Breast epithelium (tissue), 4 donors: ENCODE measurements at regions not wholly inside any gene's neighbourhood (a gene's known extent, or its start where the extent isn't known, plus 50 kb on each side); places are given as distances from the start of the nearest gene placed in this dataset.

Experiments
- DNase-seq, 2 donors: peaks; one replicate each; pipeline ENCODE4 v3.0.0-alpha.2; 2019; ENCODE audit warnings: low spot score in 2 of 2
- H3K27ac ChIP-seq, 2 donors: fragments of 200-600 bp; sonication (generic) in 1 of 2; one replicate each; pipeline ENCODE4 v1.5.1; 2016 to 2019; ENCODE audit warnings: mild to moderate bottlenecking in 1 of 2
- H3K27me3 ChIP-seq, 2 donors: fragments of 200-600 bp; sonication (generic) in 1 of 2; one replicate each; pipeline versions ENCODE4 v1.5.1 to v1.6.0; 2017 to 2019; ENCODE audit warnings: control low read depth in 1 of 2, mild to moderate bottlenecking in 1 of 2
- H3K36me3 ChIP-seq: fragments of 200-600 bp; one replicate; pipeline ENCODE4 v1.5.1; 2019
- H3K4me1 ChIP-seq, 2 donors: fragments of 200-600 bp; sonication (generic); one replicate each; pipeline ENCODE4 v1.5.1; 2016 to 2019; ENCODE audit warnings: control low read depth in 1 of 2
- H3K4me3 ChIP-seq, 3 donors: fragments of 200-600 bp; sonication (generic); 1 replicate in 2 of 3; 2 replicates in 1 of 3; pipeline ENCODE4 v1.5.1; 2016 to 2019; ENCODE audit warnings: mild to moderate bottlenecking in 3 of 3, moderate library complexity in 2 of 3
- H3K9me3 ChIP-seq, 2 donors: fragments of 200-600 bp; sonication (generic) in 1 of 2; one replicate each; pipeline ENCODE4 v1.5.1; 2016 to 2019; ENCODE audit warnings: control low read depth in 1 of 2
- POLR2A ChIP-seq: fragments of 450-650 bp; IDR thresholded peaks from one replicate; pipeline ENCODE4 v1.6.1; 2016; ENCODE audit warnings: antibody characterized with exemption, mild to moderate bottlenecking, moderate library complexity
- POLR2AphosphoS5 ChIP-seq, 3 donors: sonication (generic); formaldehyde crosslinking; IDR thresholded peaks; one replicate each; pipeline ENCODE4 v1.6.1; 2017; ENCODE audit warnings: antibody characterized with exemption in 3 of 3
- intact Hi-C: fragments of 100-400 bp; cut with DNase I; formaldehyde crosslinking; loops from one replicate; pipeline ENCODE4 v1.15.1; 2023; ENCODE audit warnings: low total_unique reads
- TF ChIP-seq, protein P1 (sequence below), 3 donors: fragments of 450-650 bp; IDR thresholded peaks; one replicate each; pipeline ENCODE4 v1.5.1; 2016 to 2017; ENCODE audit warnings: antibody characterized with exemption in 3 of 3, mild to moderate bottlenecking in 3 of 3, moderate library complexity in 3 of 3

GRCh38 chr2:239735131-239735828 is 289.9 kb downstream of the NDUFA10 start:
- no peaks in the 10 kb centered on the region for H3K4me1 ChIP-seq
- H3K27ac ChIP-seq = no peak overlapping the region
- H3K4me3 ChIP-seq = no peak overlapping the region
- H3K36me3 ChIP-seq = no peaks in the 10 kb centered on the region
- no peaks in the 10 kb centered on the region for H3K9me3 ChIP-seq
- DNase-seq = no peak
- H3K27me3 ChIP-seq = peaks cover 0 to 7% of the 10 kb centered on the region in 2 donors
- intact Hi-C loops = no loop called here
- TF ChIP-seq, protein P1, sequence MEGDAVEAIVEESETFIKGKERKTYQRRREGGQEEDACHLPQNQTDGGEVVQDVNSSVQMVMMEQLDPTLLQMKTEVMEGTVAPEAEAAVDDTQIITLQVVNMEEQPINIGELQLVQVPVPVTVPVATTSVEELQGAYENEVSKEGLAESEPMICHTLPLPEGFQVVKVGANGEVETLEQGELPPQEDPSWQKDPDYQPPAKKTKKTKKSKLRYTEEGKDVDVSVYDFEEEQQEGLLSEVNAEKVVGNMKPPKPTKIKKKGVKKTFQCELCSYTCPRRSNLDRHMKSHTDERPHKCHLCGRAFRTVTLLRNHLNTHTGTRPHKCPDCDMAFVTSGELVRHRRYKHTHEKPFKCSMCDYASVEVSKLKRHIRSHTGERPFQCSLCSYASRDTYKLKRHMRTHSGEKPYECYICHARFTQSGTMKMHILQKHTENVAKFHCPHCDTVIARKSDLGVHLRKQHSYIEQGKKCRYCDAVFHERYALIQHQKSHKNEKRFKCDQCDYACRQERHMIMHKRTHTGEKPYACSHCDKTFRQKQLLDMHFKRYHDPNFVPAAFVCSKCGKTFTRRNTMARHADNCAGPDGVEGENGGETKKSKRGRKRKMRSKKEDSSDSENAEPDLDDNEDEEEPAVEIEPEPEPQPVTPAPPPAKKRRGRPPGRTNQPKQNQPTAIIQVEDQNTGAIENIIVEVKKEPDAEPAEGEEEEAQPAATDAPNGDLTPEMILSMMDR (IDR thresholded peaks at IDR 0.05) = no peak
- TF ChIP-seq POLR2A (no peak), POLR2AphosphoS5 (IDR thresholded peaks at IDR 0.05) (no peak)

DNA sequence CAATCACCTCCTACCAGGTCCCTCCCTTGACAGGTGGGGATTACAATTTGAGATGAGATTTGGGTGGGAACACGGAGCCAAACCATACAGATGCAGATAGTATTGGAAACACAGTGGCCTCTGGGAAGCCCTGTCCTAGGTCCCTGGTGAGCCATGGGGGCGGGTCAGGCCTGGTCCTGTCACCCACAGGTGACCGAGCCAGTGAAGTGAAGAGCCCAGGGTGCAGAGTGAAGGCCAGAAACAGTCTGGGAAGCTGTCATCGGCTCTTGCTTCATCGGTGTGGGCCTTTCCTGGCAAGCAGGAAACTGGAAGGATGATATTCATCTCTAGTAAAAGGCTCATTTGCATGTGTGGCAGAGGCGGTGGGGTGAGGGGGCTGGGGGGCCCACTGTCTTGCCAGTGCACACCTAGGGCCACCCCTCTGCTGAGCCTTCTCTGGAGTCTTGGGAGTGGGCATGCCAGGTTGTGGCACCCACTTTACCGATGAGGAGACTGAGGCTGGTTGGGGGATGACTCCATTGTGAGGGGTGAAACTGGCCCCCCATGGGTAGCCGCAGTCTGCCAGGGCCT is 290.6 kb downstream of the NDUFA10 start:
- no peaks in the 10 kb centered on the region for H3K4me1 ChIP-seq
- TF ChIP-seq, protein P1 (IDR thresholded peaks at IDR 0.05) = no peak
- TF ChIP-seq POLR2AphosphoS5 (IDR thresholded peaks at IDR 0.05) = no peak
- TF ChIP-seq POLR2A = no peak
- intact Hi-C loops = no loop called here
- no peak overlapping the region for H3K27ac ChIP-seq
- DNase-seq = no peak
- no peaks in the 10 kb centered on the region for H3K36me3 ChIP-seq
- H3K4me3 ChIP-seq = no peak overlapping the region
- peaks cover 0 to 7% of the 10 kb centered on the region in 2 donors for H3K27me3 ChIP-seq
- no peaks in the 10 kb centered on the region for H3K9me3 ChIP-seq

GRCh38 chr2:239732666-239733010 is 292.5 kb downstream of the NDUFA10 start:
- no peak overlapping the region for H3K4me3 ChIP-seq
- no peaks in the 10 kb centered on the region for H3K36me3 ChIP-seq
- no peaks in the 10 kb centered on the region for H3K9me3 ChIP-seq
- no peak overlapping the region for H3K27ac ChIP-seq
- intact Hi-C loops = no loop called here
- H3K27me3 ChIP-seq = peaks cover 0 to 7% of the 10 kb centered on the region in 2 donors
- no peak for DNase-seq
- H3K4me1 ChIP-seq = no peaks in the 10 kb centered on the region
- no peak for TF ChIP-seq POLR2A
- TF ChIP-seq, protein P1 (IDR thresholded peaks at IDR 0.05) = no peak
- no peak for TF ChIP-seq POLR2AphosphoS5 (IDR thresholded peaks at IDR 0.05)

GRCh38 chr2:239731998-239732665 is 293.0 kb downstream of the NDUFA10 start:
- no peaks in the 10 kb centered on the region for H3K36me3 ChIP-seq
- no peak overlapping the region for H3K4me3 ChIP-seq
- intact Hi-C loops = no loop called here
- no peaks in the 10 kb centered on the region for H3K9me3 ChIP-seq
- peaks cover 0 to 7% of the 10 kb centered on the region in 2 donors for H3K27me3 ChIP-seq
- no peaks in the 10 kb centered on the region for H3K4me1 ChIP-seq
- H3K27ac ChIP-seq = no peak overlapping the region
- TF ChIP-seq, protein P1 (IDR thresholded peaks at IDR 0.05) = no peak
- TF ChIP-seq POLR2A = no peak
- TF ChIP-seq POLR2AphosphoS5 (IDR thresholded peaks at IDR 0.05) = no peak
- DNase-seq = no peak

GRCh38 chr2:239731422-239731821 is 293.7 kb downstream of the NDUFA10 start:
- Histone ChIP-seq H3K27me3 (peaks cover 0 to 7% of the 10 kb centered on the region in 2 donors), H3K36me3 (no peaks in the 10 kb centered on the region), H3K9me3 (no peaks in the 10 kb centered on the region), H3K4me3 (no peak overlapping the region), H3K27ac (no peak overlapping the region), H3K4me1 (no peaks in the 10 kb centered on the region)
- DNase-seq = no peak
- intact Hi-C loops = no loop called here
- TF ChIP-seq, protein P1 (IDR thresholded peaks at IDR 0.05) = no peak
- no peak for TF ChIP-seq POLR2AphosphoS5 (IDR thresholded peaks at IDR 0.05)
- TF ChIP-seq POLR2A = no peak
